Calu3 (cell line): ENCODE measurements at regions not wholly inside any gene's neighbourhood (a gene's known extent, or its start where the extent isn't known, plus 50 kb on each side); places are given as distances from the start of the nearest gene placed in this dataset.

ENCODE experiments used
- BruUV-seq: library from RNA; stranded (reverse); fragments of 400-500 nt; replicated peaks from 2 replicates; lab custom pipeline; 2021; lab: Mats Ljungman, UMichigan
- CTCF ChIA-PET: fragments of 300-600 bp; sonication (Branson Sonifier 250); formaldehyde crosslinking; loops from one replicate; lab custom pipeline; 2022; ENCODE audit warnings: antibody characterized with exemption; lab: Charles Lee
- DNase-seq: peaks from one replicate; pipeline ENCODE4 v3.0.0; 2022
- H3K27ac Mint-ChIP-seq: one replicate; pipeline ENCODE4 v1.8.0; 2022; ENCODE audit warnings: mixed read lengths; ENCODE audit not compliant: unreplicated experiment
- H3K27me3 Mint-ChIP-seq: one replicate; pipeline ENCODE4 v1.8.0; 2022; ENCODE audit warnings: mixed read lengths; ENCODE audit not compliant: unreplicated experiment
- H3K36me3 Mint-ChIP-seq: one replicate; pipeline ENCODE4 v1.8.0; 2022; ENCODE audit warnings: mild to moderate bottlenecking, moderate library complexity, mixed read lengths; ENCODE audit not compliant: insufficient read depth, unreplicated experiment
- H3K4me1 Mint-ChIP-seq: one replicate; pipeline ENCODE4 v1.8.0; 2022; ENCODE audit warnings: mild to moderate bottlenecking, low read depth, mixed read lengths; ENCODE audit not compliant: unreplicated experiment
- H3K4me3 Mint-ChIP-seq: one replicate; pipeline ENCODE4 v1.8.0; 2022; ENCODE audit warnings: mild to moderate bottlenecking, low read depth, moderate library complexity, mixed read lengths; ENCODE audit not compliant: unreplicated experiment
- H3K9me3 Mint-ChIP-seq: one replicate; pipeline ENCODE4 v1.8.0; 2022; ENCODE audit warnings: low read depth, mixed read lengths; ENCODE audit not compliant: unreplicated experiment
- intact Hi-C: fragments of 100-400 bp; cut with micrococcal nuclease; formaldehyde crosslinking; loops from one replicate; pipeline ENCODE4 v1.10.0; 2022; ENCODE audit not compliant: unreplicated experiment
- TF ChIP-seq, protein P1 (sequence below): fragments of 200-600 bp; IDR thresholded peaks from one replicate; pipeline ENCODE4 v1.8.0; 2022; ENCODE audit warnings: antibody characterized with exemption; ENCODE audit not compliant: unreplicated experiment

DNA sequence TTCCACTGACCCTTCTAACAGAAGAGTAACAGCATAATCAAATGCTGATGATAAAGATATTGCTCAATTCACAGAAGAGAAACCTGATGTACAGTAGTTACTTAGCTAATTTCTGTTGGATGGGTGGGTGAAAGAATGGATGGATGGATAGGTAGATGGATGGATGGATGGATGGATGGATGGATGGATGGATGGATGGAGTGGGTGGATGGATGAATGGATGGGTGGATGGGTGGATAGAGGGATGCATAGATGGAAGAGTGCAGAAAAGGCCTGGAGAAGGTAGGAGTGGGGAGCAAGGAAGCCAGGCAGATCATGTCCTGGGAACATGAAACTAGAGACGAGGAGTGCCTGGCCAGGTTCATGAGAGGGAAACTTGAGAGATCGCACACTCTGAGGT is 520.9 kb downstream of the BCL11B start:
- Mint-ChIP-seq H3K4me3 (no peak overlapping the region), H3K27me3 (peaks cover 13% of the 10 kb centered on the region), H3K27ac (no peak overlapping the region), H3K36me3 (no peaks in the 10 kb centered on the region), H3K4me1 (no peaks in the 10 kb centered on the region), H3K9me3 (peaks cover 10% of the 10 kb centered on the region)
- TF ChIP-seq, protein P1, sequence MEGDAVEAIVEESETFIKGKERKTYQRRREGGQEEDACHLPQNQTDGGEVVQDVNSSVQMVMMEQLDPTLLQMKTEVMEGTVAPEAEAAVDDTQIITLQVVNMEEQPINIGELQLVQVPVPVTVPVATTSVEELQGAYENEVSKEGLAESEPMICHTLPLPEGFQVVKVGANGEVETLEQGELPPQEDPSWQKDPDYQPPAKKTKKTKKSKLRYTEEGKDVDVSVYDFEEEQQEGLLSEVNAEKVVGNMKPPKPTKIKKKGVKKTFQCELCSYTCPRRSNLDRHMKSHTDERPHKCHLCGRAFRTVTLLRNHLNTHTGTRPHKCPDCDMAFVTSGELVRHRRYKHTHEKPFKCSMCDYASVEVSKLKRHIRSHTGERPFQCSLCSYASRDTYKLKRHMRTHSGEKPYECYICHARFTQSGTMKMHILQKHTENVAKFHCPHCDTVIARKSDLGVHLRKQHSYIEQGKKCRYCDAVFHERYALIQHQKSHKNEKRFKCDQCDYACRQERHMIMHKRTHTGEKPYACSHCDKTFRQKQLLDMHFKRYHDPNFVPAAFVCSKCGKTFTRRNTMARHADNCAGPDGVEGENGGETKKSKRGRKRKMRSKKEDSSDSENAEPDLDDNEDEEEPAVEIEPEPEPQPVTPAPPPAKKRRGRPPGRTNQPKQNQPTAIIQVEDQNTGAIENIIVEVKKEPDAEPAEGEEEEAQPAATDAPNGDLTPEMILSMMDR = no peak
- CTCF ChIA-PET = no interaction called here
- intact Hi-C loops = no loop called here
- BruUV-seq = no TSS peak
- no peak for DNase-seq

DNA sequence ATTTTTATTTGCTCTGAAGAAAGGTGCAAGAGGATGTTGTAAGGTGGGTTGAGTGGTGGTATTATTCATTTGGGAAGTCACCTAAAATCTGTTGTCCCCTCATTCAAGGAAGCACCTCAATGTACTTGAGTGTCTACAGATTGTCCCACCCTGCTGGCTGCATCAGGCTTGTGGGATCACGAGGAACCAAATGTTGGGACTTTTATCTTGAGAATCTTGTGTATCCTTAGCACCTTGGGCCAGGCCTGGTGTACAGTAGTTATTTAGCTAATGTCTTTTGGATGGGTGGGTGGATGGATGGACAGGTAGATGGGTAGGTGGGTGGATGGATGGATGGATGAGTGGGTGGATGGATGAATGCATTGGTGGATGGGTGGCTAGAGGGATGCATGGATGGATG is 519.3 kb downstream of the BCL11B start:
- no TSS peak for BruUV-seq

DNA sequence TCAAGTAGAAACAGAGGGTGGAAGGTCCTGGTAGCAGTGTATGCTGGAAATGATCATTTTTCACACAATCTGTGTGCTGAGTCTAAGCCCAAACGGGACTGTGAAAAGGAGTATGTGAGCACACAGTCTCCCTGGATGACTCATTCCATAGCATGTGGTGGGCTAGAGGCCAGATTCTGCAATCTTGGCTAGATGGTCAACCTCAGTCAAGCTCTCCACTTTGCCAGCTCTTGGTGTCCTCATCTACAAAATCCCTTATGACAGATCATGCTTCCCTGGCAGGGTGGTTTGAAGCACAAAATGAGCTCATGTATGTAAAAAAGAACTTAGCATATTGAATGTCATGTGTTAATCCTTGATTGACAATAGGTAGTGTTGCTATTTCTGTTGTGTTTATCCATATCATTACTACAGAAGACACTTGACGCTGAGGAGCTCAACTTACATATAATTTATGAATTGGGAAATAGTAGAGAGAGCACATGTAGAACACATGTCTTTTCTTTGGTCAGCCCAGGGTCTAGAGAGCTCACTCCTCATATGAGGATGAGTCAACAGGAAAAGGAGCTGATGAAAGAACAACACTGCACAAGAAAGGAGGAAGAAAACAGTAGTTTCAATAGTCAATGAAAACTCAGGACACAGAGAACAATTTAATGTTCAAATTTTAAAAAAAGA is 517.5 kb downstream of the BCL11B start:
- H3K36me3 Mint-ChIP-seq = no peaks in the 10 kb centered on the region
- H3K27me3 Mint-ChIP-seq = peaks cover 8% of the 10 kb centered on the region
- no peak overlapping the region for H3K4me3 Mint-ChIP-seq
- no peaks in the 10 kb centered on the region for H3K4me1 Mint-ChIP-seq
- TF ChIP-seq, protein P1 = no peak
- no peak overlapping the region for H3K27ac Mint-ChIP-seq
- peaks cover 10% of the 10 kb centered on the region for H3K9me3 Mint-ChIP-seq
- CTCF ChIA-PET = no interaction called here
- BruUV-seq = no TSS peak
- intact Hi-C loops = no loop called here
- no peak for DNase-seq

More for the DNA sequence above, 519.3 kb downstream of the BCL11B start:
- intact Hi-C loops = no loop called here
- CTCF ChIA-PET = interaction anchor here (0.7 kb wide), 1 partner anchor 141 kb away, joined by 5 read pairs; no protein-coding TSS in a partner anchor
- no peak for DNase-seq
- TF ChIP-seq, protein P1 = no peak
- Mint-ChIP-seq H3K4me3 (no peak overlapping the region), H3K36me3 (no peaks in the 10 kb centered on the region), H3K9me3 (peaks cover 10% of the 10 kb centered on the region), H3K4me1 (no peaks in the 10 kb centered on the region), H3K27ac (no peak overlapping the region), H3K27me3 (peaks cover 8% of the 10 kb centered on the region)

DNA sequence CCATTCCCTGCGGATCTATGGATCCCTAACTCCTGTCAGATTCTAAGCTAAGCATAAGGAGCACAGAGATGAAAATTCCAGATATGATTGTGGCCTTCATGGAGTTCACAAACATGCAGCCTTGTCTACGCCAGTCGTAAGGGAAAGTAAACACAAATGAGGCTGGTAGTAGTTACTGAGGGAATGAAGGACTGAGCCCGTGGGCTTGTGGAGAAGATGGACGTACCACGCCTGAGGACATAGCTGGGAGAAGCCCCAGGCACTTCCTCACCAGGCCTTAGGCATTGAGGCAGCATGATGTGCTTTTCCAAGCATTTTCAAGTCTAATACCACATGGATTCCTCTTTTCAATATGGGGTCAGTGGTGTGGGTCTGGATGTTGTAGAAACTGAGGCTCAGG is 515.2 kb downstream of the BCL11B start:
- Mint-ChIP-seq H3K36me3 (no peaks in the 10 kb centered on the region), H3K9me3 (peaks cover 7% of the 10 kb centered on the region), H3K27ac (no peak overlapping the region), H3K4me1 (no peaks in the 10 kb centered on the region), H3K27me3 (no peaks in the 10 kb centered on the region), H3K4me3 (no peak overlapping the region)
- TF ChIP-seq, protein P1 = no peak
- DNase-seq = no peak
- intact Hi-C loops = no loop called here
- CTCF ChIA-PET = no interaction called here
- no TSS peak for BruUV-seq
